Left ventricle myocardium inferior (tissue), 1 donor: ENCODE measurements at regions not wholly inside any gene's neighbourhood (a gene's known extent, or its start where the extent isn't known, plus 50 kb on each side); places are given as distances from the start of the nearest gene placed in this dataset.
"Not testable (repeated sequence)": the region's sequence is repeated elsewhere in the genome, so short reads cannot be mapped to it uniquely, and the experiment has no call there.

Experiments
- DNase-seq: peaks from one replicate; pipeline ENCODE4 v3.0.0-alpha.2; 2020
- H3K27ac ChIP-seq: fragments of 200-600 bp; replicated peaks from 2 replicates; pipeline ENCODE4 v1.8.0; 2021
- H3K27me3 ChIP-seq: fragments of 200-600 bp; 2 replicates; pipeline ENCODE4 v1.8.0; 2021; ENCODE audit warnings: low read depth
- H3K36me3 ChIP-seq: fragments of 200-600 bp; 2 replicates; pipeline ENCODE4 v1.8.0; 2021
- H3K4me1 ChIP-seq: fragments of 200-600 bp; 2 replicates; pipeline ENCODE4 v1.8.0; 2021
- H3K4me3 ChIP-seq: fragments of 200-600 bp; 2 replicates; pipeline ENCODE4 v1.8.0; 2021; ENCODE audit warnings: mild to moderate bottlenecking, moderate library complexity
- H3K9me3 ChIP-seq: fragments of 200-600 bp; replicated peaks from 2 replicates; pipeline ENCODE4 v1.8.0; 2021
- intact Hi-C: fragments of 100-400 bp; cut with micrococcal nuclease; formaldehyde crosslinking; loops from one replicate; pipeline ENCODE4 v1.11.0; 2022
- TF ChIP-seq, protein P1 (sequence below): fragments of 200-600 bp; IDR thresholded peaks from 2 replicates; pipeline ENCODE4 v1.8.0; 2021; ENCODE audit warnings: antibody characterized with exemption, mild to moderate bottlenecking, borderline replicate concordance
- donor health status: DM: no; HTN: yes; CAD: no; lungs with severe emphysema.

DNA sequence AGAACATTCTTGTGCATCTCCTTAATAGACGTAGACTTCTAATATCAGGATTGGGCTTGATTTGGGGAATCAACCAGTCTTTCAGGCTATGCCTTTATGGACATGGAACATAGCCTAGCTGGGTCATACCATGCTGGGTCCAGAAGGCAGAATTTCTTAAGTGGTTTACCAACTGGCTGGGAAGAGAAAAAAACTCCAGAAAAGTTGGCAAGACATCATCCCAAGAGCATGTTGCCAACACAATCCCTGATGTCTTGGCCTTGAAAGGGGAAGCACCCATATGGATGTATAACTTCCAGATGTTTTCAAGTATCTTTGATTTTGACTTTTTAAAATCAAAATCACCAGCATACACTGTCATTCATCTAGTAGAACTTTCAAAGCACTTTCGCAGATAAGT is 138.0 kb upstream of the FGF13 start:
- TF ChIP-seq, protein P1, sequence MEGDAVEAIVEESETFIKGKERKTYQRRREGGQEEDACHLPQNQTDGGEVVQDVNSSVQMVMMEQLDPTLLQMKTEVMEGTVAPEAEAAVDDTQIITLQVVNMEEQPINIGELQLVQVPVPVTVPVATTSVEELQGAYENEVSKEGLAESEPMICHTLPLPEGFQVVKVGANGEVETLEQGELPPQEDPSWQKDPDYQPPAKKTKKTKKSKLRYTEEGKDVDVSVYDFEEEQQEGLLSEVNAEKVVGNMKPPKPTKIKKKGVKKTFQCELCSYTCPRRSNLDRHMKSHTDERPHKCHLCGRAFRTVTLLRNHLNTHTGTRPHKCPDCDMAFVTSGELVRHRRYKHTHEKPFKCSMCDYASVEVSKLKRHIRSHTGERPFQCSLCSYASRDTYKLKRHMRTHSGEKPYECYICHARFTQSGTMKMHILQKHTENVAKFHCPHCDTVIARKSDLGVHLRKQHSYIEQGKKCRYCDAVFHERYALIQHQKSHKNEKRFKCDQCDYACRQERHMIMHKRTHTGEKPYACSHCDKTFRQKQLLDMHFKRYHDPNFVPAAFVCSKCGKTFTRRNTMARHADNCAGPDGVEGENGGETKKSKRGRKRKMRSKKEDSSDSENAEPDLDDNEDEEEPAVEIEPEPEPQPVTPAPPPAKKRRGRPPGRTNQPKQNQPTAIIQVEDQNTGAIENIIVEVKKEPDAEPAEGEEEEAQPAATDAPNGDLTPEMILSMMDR, result no peak
- Histone ChIP-seq H3K4me3 (no peak overlapping the region), H3K4me1 (no peaks in the 10 kb centered on the region), H3K27ac (no peak overlapping the region), H3K9me3 (no peaks in the 10 kb centered on the region), H3K36me3 (no peaks in the 10 kb centered on the region), H3K27me3 (no peaks in the 10 kb centered on the region)
- DNase-seq, result no peak
- intact Hi-C loops, result no loop called here

- no peak for DNase-seq
- H3K27me3 ChIP-seq, result no peaks in the 10 kb centered on the region
- H3K36me3 ChIP-seq, result no peaks in the 10 kb centered on the region
- no peak overlapping the region for H3K27ac ChIP-seq
- TF ChIP-seq, protein P1, result peak; percentile 25
- H3K9me3 ChIP-seq, result no peaks in the 10 kb centered on the region
- no peaks in the 10 kb centered on the region for H3K4me1 ChIP-seq
- intact Hi-C loops, result no loop called here
- no peak overlapping the region for H3K4me3 ChIP-seq
Observed at GRCh38 chrX:138847930-138848329, 136.4 kb upstream of the FGF13 start.

DNA sequence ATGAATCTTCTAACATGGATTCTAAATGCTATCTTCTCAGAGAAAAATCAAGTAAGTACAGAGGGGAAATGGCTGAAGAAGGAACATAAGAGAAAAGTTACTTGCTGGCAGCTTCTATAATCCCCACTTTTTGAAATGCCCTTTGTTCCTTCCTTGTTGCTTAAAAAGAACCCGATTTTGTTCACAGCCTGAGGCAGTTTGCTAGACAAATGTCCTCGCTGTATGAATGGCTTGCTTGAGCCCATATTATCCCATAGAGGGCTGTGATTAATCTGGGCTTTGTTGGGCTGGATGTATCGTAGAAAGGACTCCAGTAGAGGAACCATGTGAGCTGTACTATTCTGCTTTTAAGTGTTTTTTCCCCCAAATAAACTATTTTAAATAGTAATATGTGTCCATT is 134.3 kb upstream of the FGF13 start:
- H3K27ac ChIP-seq, result no peak overlapping the region
- intact Hi-C loops, result no loop called here
- DNase-seq, result no peak
- no peaks in the 10 kb centered on the region for H3K4me1 ChIP-seq
- no peaks in the 10 kb centered on the region for H3K9me3 ChIP-seq
- no peaks in the 10 kb centered on the region for H3K36me3 ChIP-seq
- TF ChIP-seq, protein P1, result no peak
- no peak overlapping the region for H3K4me3 ChIP-seq
- H3K27me3 ChIP-seq, result no peaks in the 10 kb centered on the region

- H3K4me1 ChIP-seq, DNase-seq, H3K27me3 ChIP-seq, H3K36me3 ChIP-seq, H3K4me3 ChIP-seq, H3K27ac ChIP-seq, intact Hi-C loops, H3K9me3 ChIP-seq: not testable (repeated sequence)
Observed at GRCh38 chrX:138807400-138807799, 95.9 kb upstream of the FGF13 start.

- intact Hi-C loops, result no loop called here
- DNase-seq, result no peak
- no peaks in the 10 kb centered on the region for H3K36me3 ChIP-seq
- no peak overlapping the region for H3K4me3 ChIP-seq
- H3K27ac ChIP-seq, result no peak overlapping the region
- no peaks in the 10 kb centered on the region for H3K9me3 ChIP-seq
- TF ChIP-seq, protein P1, result no peak
- no peaks in the 10 kb centered on the region for H3K27me3 ChIP-seq
- H3K4me1 ChIP-seq, result no peaks in the 10 kb centered on the region
Observed at GRCh38 chrX:138794246-138794645, 82.7 kb upstream of the FGF13 start.

GRCh38 chrX:138791551-138791950 is 80.0 kb upstream of the FGF13 start:
- TF ChIP-seq, protein P1, result no peak
- Histone ChIP-seq H3K4me1 (no peaks in the 10 kb centered on the region), H3K27me3 (no peaks in the 10 kb centered on the region), H3K9me3 (no peaks in the 10 kb centered on the region), H3K36me3 (no peaks in the 10 kb centered on the region), H3K4me3 (no peak overlapping the region), H3K27ac (no peak overlapping the region)
- no peak for DNase-seq
- intact Hi-C loops, result no loop called here
